K562 (cell line): ENCODE measurements at regions not wholly inside any gene's neighbourhood (a gene's known extent, or its start where the extent isn't known, plus 50 kb on each side); places are given as distances from the start of the nearest gene placed in this dataset.

Experiments used
- ATAC-seq: fragments of 200-7000 bp; cut with Tn5 transposase; 3 replicates; pipeline ENCODE4 v1.9.1; 2020; ENCODE audit warnings: moderate library complexity
- BruUV-seq: library from RNA; stranded (reverse); fragments of 400-500 nt; replicated peaks from 2 replicates; lab custom pipeline; 2021; lab: Mats Ljungman, UMichigan
- CTCF ChIA-PET: fragments of 300-600 bp; formaldehyde crosslinking; extraction: SDS; loops from one replicate; lab custom pipeline; 2021; ENCODE audit warnings: low intra/inter-chr PET ratio; lab: Yijun Ruan, JAX
- POLR2A ChIA-PET: fragments of 300-600, 350-650 bp; sonication (Branson Sonifier 250); formaldehyde crosslinking; extraction: SDS; loops from one replicate; lab custom pipeline; 2021; ENCODE audit warnings: antibody characterized with exemption, inconsistent platforms; lab: Yijun Ruan, JAX
- DNase-seq, 4 experiments: peaks; one replicate each; pipeline versions ENCODE4 v3.0.0 to v3.0.0-alpha.2; 2011 to 2018; ENCODE audit warnings: low spot score in 3 of 4, mixed read lengths in 3 of 4; ENCODE audit errors: extremely low read depth in 1 of 4
- FAIRE-seq: peaks from 2 replicates; lab custom pipeline; 2011; peaks lifted over from hg19 to GRCh38; lab: Jason Lieb, UNC
- H2AFZ ChIP-seq: 2 replicates; pipeline ENCODE4 v1.6.0; 2011; ENCODE audit warnings: low read depth, low read length, control low read depth, inconsistent platforms
- H3K27ac ChIP-seq: fragments of 200-600 bp; 3 replicates; pipeline ENCODE4 v1.8.0; 2011; ENCODE audit warnings: low read depth, mild to moderate bottlenecking, control low read depth, inconsistent platforms, low read length, moderate library complexity, mixed read lengths; ENCODE audit errors: extremely low read depth
- H3K27me3 ChIP-seq, 2 experiments: fragments of 300-600 bp in 1 of 2; 2 replicates in 1 of 2; 3 replicates in 1 of 2; pipeline versions ENCODE4 v1.6.0 to v1.8.0; 2011; ENCODE audit warnings: inconsistent platforms in 2 of 2, low read length in 2 of 2, mild to moderate bottlenecking in 1 of 2, mixed read lengths in 1 of 2, moderate library complexity in 1 of 2; ENCODE audit not compliant: control insufficient read depth in 2 of 2, insufficient read depth in 2 of 2
- H3K36me3 ChIP-seq: fragments of 300-600 bp; 3 replicates; pipeline ENCODE4 v1.8.0; 2011; ENCODE audit warnings: mild to moderate bottlenecking, low read length, inconsistent platforms; ENCODE audit not compliant: control insufficient read depth, insufficient read depth
- H3K4me1 ChIP-seq, 2 experiments: fragments of 200-600 bp in 1 of 2; replicated peaks in 1 of 2; 2 replicates in 1 of 2; 3 replicates in 1 of 2; pipeline versions ENCODE4 v1.5.1 to v1.8.0; 2011; ENCODE audit warnings: inconsistent platforms in 2 of 2, low read length in 2 of 2, mild to moderate bottlenecking in 1 of 2, mixed read lengths in 1 of 2, moderate library complexity in 1 of 2; ENCODE audit not compliant: control insufficient read depth in 2 of 2, insufficient read depth in 2 of 2
- H3K4me2 ChIP-seq: 2 replicates; pipeline ENCODE4 v1.6.1; 2011; ENCODE audit warnings: low read length, control low read depth, inconsistent platforms, mixed read lengths; ENCODE audit not compliant: insufficient read depth
- H3K4me3 ChIP-seq: fragments of 200-600 bp; sonication (generic), shearing (Covaris generic); 2 replicates; pipeline ENCODE4 v1.5.1; 2016; ENCODE audit warnings: control low read depth, inconsistent platforms
- H3K79me2 ChIP-seq: fragments of 200-600 bp; 3 replicates; pipeline ENCODE4 v1.8.0; 2011; ENCODE audit warnings: low read length, inconsistent platforms; ENCODE audit not compliant: control insufficient read depth, insufficient read depth
- H3K9ac ChIP-seq, 2 experiments: 2 replicates each; pipeline versions ENCODE4 v1.6.0 to v1.6.1; 2011; ENCODE audit warnings: low read depth in 2 of 2, low read length in 2 of 2, control low read depth in 1 of 2, inconsistent platforms in 1 of 2, mild to moderate bottlenecking in 1 of 2, mixed read lengths in 1 of 2; ENCODE audit not compliant: insufficient read depth in 1 of 2
- H3K9me1 ChIP-seq: one replicate; pipeline ENCODE4 v1.6.0; 2011; ENCODE audit warnings: inconsistent platforms, mild to moderate bottlenecking, low read length, moderate library complexity; ENCODE audit not compliant: control insufficient read depth, insufficient read depth
- H3K9me3 ChIP-seq: replicated peaks from 2 replicates; pipeline ENCODE4 v1.5.1; 2011; ENCODE audit warnings: low read depth, low read length, inconsistent platforms; ENCODE audit not compliant: control insufficient read depth, insufficient read depth
- H4K20me1 ChIP-seq: replicated peaks from 2 replicates; pipeline ENCODE4 v1.6.1; 2011; ENCODE audit warnings: low read length, inconsistent platforms, mixed read lengths; ENCODE audit not compliant: control insufficient read depth, insufficient read depth
- MTA2 ChIP-seq: fragments of 450-650 bp; IDR thresholded peaks from 2 replicates; pipeline ENCODE4 v1.6.1; 2016; ENCODE audit warnings: low read depth
- POLR2A ChIP-seq: fragments of 450-650 bp; conservative IDR thresholded peaks from 2 replicates; pipeline ENCODE4 v1.6.1; 2016
- ZNF174 ChIP-seq: fragments of 250-450 bp; sonication (Bioruptor Pico); IDR thresholded peaks from 2 replicates; pipeline ENCODE4 v1.4.0; 2020; ENCODE audit warnings: mild to moderate bottlenecking
- WGBS: fragments of 100-300 bp; shearing (Covaris generic); methylation state at CpG from one replicate; pipeline ENCODE4 v1.1.6; 2016; ENCODE audit warnings: low coverage, mixed read lengths; ENCODE audit not compliant: insufficient coverage; ENCODE audit errors: missing lambda C conversion rate; 5-methylcytosine and 5-hydroxymethylcytosine counted together
- in situ Hi-C: fragments of 300-500 bp; cut with MboI; formaldehyde crosslinking; loops from 4 replicates; pipeline ENCODE4 v1.15.0; 2018; ENCODE audit warnings: inconsistent platforms, mixed read lengths
- intact Hi-C: fragments of 100-400 bp; cut with micrococcal nuclease; formaldehyde crosslinking; loops from 2 replicates; pipeline ENCODE4 v1.14.2; 2022
- TF ChIP-seq, protein P1 (sequence below), 2 experiments: IDR thresholded peaks in 1 of 2; conservative IDR thresholded peaks in 1 of 2; 2 replicates each; pipeline ENCODE4 v1.6.1; 2016; ENCODE audit warnings: low read depth in 2 of 2, mild to moderate bottlenecking in 1 of 2, missing compliant biosample characterization in 1 of 2, missing genetic modification characterization in 1 of 2, moderate library complexity in 1 of 2

- TF ChIP-seq, protein P1, sequence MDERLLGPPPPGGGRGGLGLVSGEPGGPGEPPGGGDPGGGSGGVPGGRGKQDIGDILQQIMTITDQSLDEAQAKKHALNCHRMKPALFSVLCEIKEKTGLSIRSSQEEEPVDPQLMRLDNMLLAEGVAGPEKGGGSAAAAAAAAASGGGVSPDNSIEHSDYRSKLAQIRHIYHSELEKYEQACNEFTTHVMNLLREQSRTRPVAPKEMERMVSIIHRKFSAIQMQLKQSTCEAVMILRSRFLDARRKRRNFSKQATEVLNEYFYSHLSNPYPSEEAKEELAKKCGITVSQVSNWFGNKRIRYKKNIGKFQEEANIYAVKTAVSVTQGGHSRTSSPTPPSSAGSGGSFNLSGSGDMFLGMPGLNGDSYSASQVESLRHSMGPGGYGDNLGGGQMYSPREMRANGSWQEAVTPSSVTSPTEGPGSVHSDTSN (CRISPR knock-in tag; IDR thresholded peaks at IDR 0.05; ENCODE audit: low read depth): no peak
- TF ChIP-seq, protein P1 (tag; conservative IDR thresholded peaks at IDR 0.05; ENCODE audit: low read depth): no peak
- TF ChIP-seq POLR2A: 0 out of 2 replicates have a peak, but pooled peaks have one; percentile 10
- no peak for TF ChIP-seq ZNF174 (CRISPR knock-in tag)
- no peak for TF ChIP-seq MTA2
- FAIRE-seq (no peak), ATAC-seq (no peak), DNase-seq (no peak)
- Histone ChIP-seq H3K4me3 (no peak overlapping the region), H4K20me1 (peaks cover 3% of the 10 kb centered on the region; the same call in 1 of the 2 replicates), H3K9ac (no peak overlapping the region), H3K4me2 (no peak overlapping the region), H3K27me3 (no peaks in the 10 kb centered on the region), H3K27ac (no peak overlapping the region), H3K79me2 (no peaks in the 10 kb centered on the region), H3K9me1 (no peaks in the 10 kb centered on the region), H3K36me3 (peaks cover 41% of the 10 kb centered on the region), H2AFZ (no peak overlapping the region), H3K4me1 (peaks cover 0 to 9% of the 10 kb centered on the region in 2 experiments; a peak in 4 of 5 replicates), H3K9me3 (no peaks in the 10 kb centered on the region)
- ChIA-PET CTCF (no interaction called here), POLR2A (interaction anchor here (0.8 to 1.5 kb wide), 3 partner anchors 9 to 32 kb away, joined by 3 to 4 read pairs (median 3); no protein-coding TSS in a partner anchor)
- 57% methylated on average over 4 of the region's 4 CpGs for WGBS
- in situ Hi-C loops (no loop called here), intact Hi-C loops (no loop called here)
- no TSS peak for BruUV-seq
These were observed 788.3 kb downstream of the UQCRFS1 start for GRCh38 chr19:28424662-28425045.
